Neuronal stem cell (in vitro differentiated cells): ENCODE measurements at regions not wholly inside any gene's neighbourhood (a gene's known extent, or its start where the extent isn't known, plus 50 kb on each side); places are given as distances from the start of the nearest gene placed in this dataset.

Experiments
- DNase-seq: peaks from one replicate; pipeline ENCODE4 v3.0.0-alpha.2; 2013; ENCODE audit warnings: low spot score
- H2AFZ ChIP-seq: one replicate; pipeline ENCODE4 v1.6.1; 2013; ENCODE audit warnings: mild to moderate bottlenecking, low read length, inconsistent platforms
- H2AK5ac ChIP-seq: 2 replicates; pipeline ENCODE4 v1.6.1; 2013; ENCODE audit warnings: low read depth, mild to moderate bottlenecking, inconsistent platforms, low read length, moderate library complexity, mixed read lengths
- H2BK120ac ChIP-seq: 2 replicates; pipeline ENCODE4 v1.6.1; 2013; ENCODE audit warnings: low read depth, mild to moderate bottlenecking, inconsistent platforms, low read length, moderate library complexity, mixed read lengths
- H2BK12ac ChIP-seq: one replicate; pipeline ENCODE4 v1.6.1; 2013; ENCODE audit warnings: low read length, inconsistent platforms
- H2BK15ac ChIP-seq: 2 replicates; pipeline ENCODE4 v1.6.1; 2013; ENCODE audit warnings: mild to moderate bottlenecking, low read length, inconsistent platforms, mixed read lengths
- H2BK5ac ChIP-seq: one replicate; pipeline ENCODE4 v1.6.1; 2013; ENCODE audit warnings: inconsistent platforms, mild to moderate bottlenecking, low read length, moderate library complexity
- H3K14ac ChIP-seq: one replicate; pipeline ENCODE4 v1.6.1; 2013; ENCODE audit warnings: low read length, inconsistent platforms
- H3K18ac ChIP-seq: 2 replicates; pipeline ENCODE4 v1.6.1; 2013; ENCODE audit warnings: low read length, inconsistent platforms
- H3K23ac ChIP-seq: 2 replicates; pipeline ENCODE4 v1.6.1; 2013; ENCODE audit warnings: low read depth, mild to moderate bottlenecking, mixed read lengths, low read length, inconsistent platforms; ENCODE audit not compliant: poor library complexity
- H3K27ac ChIP-seq: replicated peaks from 3 replicates; pipeline ENCODE4 v1.5.1; 2013; ENCODE audit warnings: low read length, inconsistent platforms
- H3K27me3 ChIP-seq, 3 experiments: 2 replicates each; pipeline ENCODE4 v1.6.1; 2013; ENCODE audit warnings: low read length in 3 of 3, mild to moderate bottlenecking in 2 of 3, inconsistent platforms in 1 of 3, low read depth in 1 of 3, mixed read lengths in 1 of 3, moderate library complexity in 1 of 3; ENCODE audit not compliant: control insufficient read depth in 3 of 3, insufficient read depth in 3 of 3
- H3K36me3 ChIP-seq, 2 donors: replicated peaks in 1 of 2; 2 replicates each; pipeline ENCODE4 v1.6.1; 2013; ENCODE audit warnings: low read length in 2 of 2; ENCODE audit not compliant: control insufficient read depth in 2 of 2, insufficient read depth in 2 of 2
- H3K4ac ChIP-seq: 2 replicates; pipeline ENCODE4 v1.6.1; 2013; ENCODE audit warnings: inconsistent platforms, mild to moderate bottlenecking, low read length, moderate library complexity
- H3K4me1 ChIP-seq, 2 donors: 1 replicate in 1 of 2; 2 replicates in 1 of 2; pipeline ENCODE4 v1.6.1; 2013; ENCODE audit warnings: low read length in 2 of 2, low read depth in 1 of 2; ENCODE audit not compliant: control insufficient read depth in 2 of 2, insufficient read depth in 1 of 2
- H3K4me2 ChIP-seq: one replicate; pipeline ENCODE4 v1.6.1; 2013; ENCODE audit warnings: mild to moderate bottlenecking, low read length, inconsistent platforms; ENCODE audit not compliant: insufficient read depth, poor library complexity, severe bottlenecking
- H3K4me3 ChIP-seq, 2 donors: 2 replicates each; pipeline ENCODE4 v1.5.1; 2013; ENCODE audit warnings: low read length in 2 of 2, mild to moderate bottlenecking in 2 of 2, inconsistent platforms in 1 of 2, moderate library complexity in 1 of 2
- H3K79me1 ChIP-seq: one replicate; pipeline ENCODE4 v1.6.1; 2013; ENCODE audit warnings: low read depth, mild to moderate bottlenecking, inconsistent platforms, low read length, moderate library complexity
- H3K9ac ChIP-seq: one replicate; pipeline ENCODE4 v1.6.1; 2013; ENCODE audit warnings: mild to moderate bottlenecking, low read depth, low read length, inconsistent platforms; ENCODE audit not compliant: poor library complexity
- H3K9me3 ChIP-seq, 2 donors: replicated peaks in 1 of 2; 2 replicates each; pipeline versions ENCODE3 to v1.6.1; 2013; ENCODE audit warnings: low read length in 2 of 2, mild to moderate bottlenecking in 2 of 2, inconsistent platforms in 1 of 2, low read depth in 1 of 2, mixed read lengths in 1 of 2, moderate library complexity in 1 of 2; ENCODE audit not compliant: control insufficient read depth in 2 of 2, insufficient read depth in 1 of 2
- H4K8ac ChIP-seq: one replicate; pipeline ENCODE4 v1.6.1; 2013; ENCODE audit warnings: low read depth, mild to moderate bottlenecking, inconsistent platforms, low read length, moderate library complexity
- H4K91ac ChIP-seq: one replicate; pipeline ENCODE4 v1.6.1; 2013; ENCODE audit warnings: low read length, low read depth, mild to moderate bottlenecking, inconsistent platforms; ENCODE audit not compliant: poor library complexity
- WGBS, 2 donors: extraction: QIAGEN DNeasy Blood & Tissue Kit; methylation state at CpG; one replicate each; pipeline ENCODE4 v1.1.7; 2013; ENCODE audit warnings: missing lambda C conversion rate in 2 of 2, mixed read lengths in 1 of 2; ENCODE audit not compliant: insufficient read length in 2 of 2, insufficient replicate concordance in 1 of 2; ENCODE audit errors: extremely low coverage in 2 of 2; 5-methylcytosine and 5-hydroxymethylcytosine counted together

- no peak overlapping the region for H4K91ac ChIP-seq
- H3K18ac ChIP-seq, result no peak overlapping the region
- no peak overlapping the region for H3K4ac ChIP-seq
- H3K23ac ChIP-seq, result no peak overlapping the region
- H3K4me1 ChIP-seq, result no peaks in the 10 kb centered on the region
- no peaks in the 10 kb centered on the region for H3K79me1 ChIP-seq
- no peaks in the 10 kb centered on the region for H3K36me3 ChIP-seq
- no peak overlapping the region for H2AFZ ChIP-seq
- H2BK5ac ChIP-seq, result no peak overlapping the region
- H4K8ac ChIP-seq, result no peak overlapping the region
- H2BK12ac ChIP-seq, result no peak overlapping the region
- no peak overlapping the region for H3K14ac ChIP-seq
- H2BK120ac ChIP-seq, result no peak overlapping the region
- H2BK15ac ChIP-seq, result no peak overlapping the region
- WGBS, 2 donors, result no CpG with 5 or more reads among the region's 3 CpGs
- DNase-seq, result no peak
- no peak overlapping the region for H3K9ac ChIP-seq
- H3K9me3 ChIP-seq, result peaks cover 0 to 2% of the 10 kb centered on the region in 2 donors
- H2AK5ac ChIP-seq, result no peak overlapping the region
- no peak overlapping the region for H3K4me2 ChIP-seq
- no peak overlapping the region for H3K27ac ChIP-seq
- no peak overlapping the region for H3K4me3 ChIP-seq
- no peaks in the 10 kb centered on the region for H3K27me3 ChIP-seq
Measured at GRCh38 chr4:101670897-101671296, 119.6 kb upstream of the BANK1 start.

GRCh38 chr4:101670370-101670769, 120.2 kb upstream of the BANK1 start:
- H3K4me3 ChIP-seq, result no peak overlapping the region
- H3K79me1 ChIP-seq, result no peaks in the 10 kb centered on the region

GRCh38 chr4:101669832-101670188, 120.7 kb upstream of the BANK1 start:
- peaks cover 0 to 2% of the 10 kb centered on the region in 2 donors for H3K9me3 ChIP-seq
- no peak overlapping the region for H2BK12ac ChIP-seq
- H2AK5ac ChIP-seq, result no peak overlapping the region
- WGBS, 2 donors, result no CpG with 5 or more reads among the region's 1 CpG
- no peak overlapping the region for H3K4me2 ChIP-seq
- no peak overlapping the region for H2BK120ac ChIP-seq
- H3K36me3 ChIP-seq, result no peaks in the 10 kb centered on the region
- H2AFZ ChIP-seq, result no peak overlapping the region
- no peaks in the 10 kb centered on the region for H3K79me1 ChIP-seq
- no peak overlapping the region for H3K23ac ChIP-seq
- H3K27me3 ChIP-seq, result no peaks in the 10 kb centered on the region
- H3K27ac ChIP-seq, result no peak overlapping the region
- H3K18ac ChIP-seq, result no peak overlapping the region
- H3K4ac ChIP-seq, result no peak overlapping the region
- H4K91ac ChIP-seq, result no peak overlapping the region
- H4K8ac ChIP-seq, result no peak overlapping the region
- H2BK15ac ChIP-seq, result no peak overlapping the region
- no peak overlapping the region for H3K4me3 ChIP-seq
- no peaks in the 10 kb centered on the region for H3K4me1 ChIP-seq
- H3K9ac ChIP-seq, result no peak overlapping the region
- H2BK5ac ChIP-seq, result no peak overlapping the region
- no peak overlapping the region for H3K14ac ChIP-seq
- no peak for DNase-seq

More at GRCh38 chr4:101670370-101670769, 120.2 kb upstream of the BANK1 start:
- Histone ChIP-seq H4K8ac (no peak overlapping the region), H3K9me3 (peaks cover 0 to 2% of the 10 kb centered on the region in 2 donors), H3K4ac (no peak overlapping the region), H2BK15ac (no peak overlapping the region), H3K4me1 (no peaks in the 10 kb centered on the region), H3K27ac (no peak overlapping the region), H2AFZ (no peak overlapping the region), H3K36me3 (no peaks in the 10 kb centered on the region), H2AK5ac (no peak overlapping the region), H2BK120ac (no peak overlapping the region), H2BK5ac (no peak overlapping the region), H2BK12ac (no peak overlapping the region), H3K4me2 (no peak overlapping the region), H4K91ac (no peak overlapping the region), H3K27me3 (no peaks in the 10 kb centered on the region), H3K18ac (no peak overlapping the region), H3K23ac (no peak overlapping the region), H3K9ac (no peak overlapping the region), H3K14ac (no peak overlapping the region)
- no CpG with 5 or more reads among the region's 4 CpGs for WGBS, 2 donors
- no peak for DNase-seq

DNA sequence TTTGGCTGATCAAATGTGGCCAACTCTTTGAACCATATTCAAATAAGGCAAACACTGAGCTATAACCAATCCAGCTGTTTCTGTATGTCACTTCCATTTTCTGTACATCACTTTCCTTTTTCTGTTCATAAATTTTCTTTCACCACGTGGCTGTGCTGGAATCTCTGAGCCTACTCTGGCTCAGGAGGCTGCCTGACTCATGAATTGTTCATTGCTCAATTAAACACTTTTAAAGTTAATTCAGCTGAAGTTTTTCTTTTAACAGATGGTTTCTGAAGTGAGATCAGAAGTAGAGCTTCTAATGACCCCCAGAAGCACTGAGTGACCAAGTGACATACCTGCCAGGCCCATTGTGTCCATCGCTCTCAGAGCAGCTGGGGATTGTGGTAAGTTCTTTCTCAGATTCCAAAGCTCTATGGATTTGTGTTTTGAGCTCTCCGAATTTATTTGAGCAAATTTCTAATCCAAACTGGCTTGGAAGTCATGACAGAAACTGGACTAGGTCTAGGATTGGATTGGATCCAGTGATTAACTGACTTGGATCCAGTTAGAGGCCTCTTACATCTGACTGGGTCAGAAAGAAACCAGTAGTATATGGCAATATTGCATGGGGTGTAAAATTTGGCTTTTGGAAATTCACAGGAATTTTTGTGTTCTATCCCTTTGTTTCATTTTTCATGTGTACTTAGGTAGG, 121.2 kb upstream of the BANK1 start:
- Histone ChIP-seq H3K79me1 (no peaks in the 10 kb centered on the region), H3K36me3 (no peaks in the 10 kb centered on the region), H3K14ac (no peak overlapping the region), H2BK12ac (no peak overlapping the region), H3K23ac (no peak overlapping the region), H3K18ac (no peak overlapping the region), H2AFZ (no peak overlapping the region), H3K9ac (no peak overlapping the region), H4K91ac (no peak overlapping the region), H3K27ac (no peak overlapping the region), H3K4ac (no peak overlapping the region), H2BK120ac (no peak overlapping the region), H3K27me3 (no peaks in the 10 kb centered on the region), H2BK15ac (no peak overlapping the region), H2BK5ac (no peak overlapping the region), H3K4me2 (no peak overlapping the region), H3K4me3 (no peak overlapping the region), H3K4me1 (no peaks in the 10 kb centered on the region), H2AK5ac (no peak overlapping the region), H4K8ac (no peak overlapping the region), H3K9me3 (peaks cover 0 to 2% of the 10 kb centered on the region in 2 donors)
- no CpG with 5 or more reads among the region's 3 CpGs for WGBS, 2 donors
- DNase-seq, result no peak
